GM19043 (cell line): ENCODE measurements at regions not wholly inside any gene's neighbourhood (a gene's known extent, or its start where the extent isn't known, plus 50 kb on each side); places are given as distances from the start of the nearest gene placed in this dataset.

Experiments
- ATAC-seq: cut with Tn5 transposase; IDR thresholded peaks from one replicate; pipeline ENCODE4 v1.9.1; 2021; ENCODE audit warnings: low read depth; ENCODE audit not compliant: unreplicated experiment

DNA sequence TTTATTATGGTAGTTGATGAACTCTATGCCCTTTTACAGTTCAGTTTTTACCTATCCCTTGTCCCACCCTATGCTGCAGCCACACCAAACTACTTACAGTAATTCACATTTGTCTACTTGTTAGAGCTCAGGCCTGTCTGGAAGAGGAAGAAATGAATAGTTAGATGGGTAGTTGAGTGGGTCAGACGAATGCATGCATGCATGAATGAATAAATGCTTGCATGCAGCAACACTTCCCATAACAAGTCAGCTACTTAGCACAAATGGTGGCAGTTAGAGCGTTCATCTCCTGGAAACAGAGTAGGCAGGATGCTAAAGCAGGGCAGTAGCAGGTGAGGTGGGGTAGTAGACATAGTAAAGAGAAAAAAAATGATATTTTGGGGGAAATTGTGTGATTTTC, 322.3 kb downstream of the NDFIP2 start:
- no peak for ATAC-seq

- no peak for ATAC-seq
Measured at GRCh38 chr13:79802389-79803085, 321.6 kb downstream of the NDFIP2 start.

- no peak for ATAC-seq
Measured at GRCh38 chr13:79799059-79799867, 318.3 kb downstream of the NDFIP2 start.

- no peak for ATAC-seq
Measured at GRCh38 chr13:79796136-79796535, 315.2 kb downstream of the NDFIP2 start.

- ATAC-seq = no peak
Measured at GRCh38 chr13:79794931-79795330, 314.0 kb downstream of the NDFIP2 start.

DNA sequence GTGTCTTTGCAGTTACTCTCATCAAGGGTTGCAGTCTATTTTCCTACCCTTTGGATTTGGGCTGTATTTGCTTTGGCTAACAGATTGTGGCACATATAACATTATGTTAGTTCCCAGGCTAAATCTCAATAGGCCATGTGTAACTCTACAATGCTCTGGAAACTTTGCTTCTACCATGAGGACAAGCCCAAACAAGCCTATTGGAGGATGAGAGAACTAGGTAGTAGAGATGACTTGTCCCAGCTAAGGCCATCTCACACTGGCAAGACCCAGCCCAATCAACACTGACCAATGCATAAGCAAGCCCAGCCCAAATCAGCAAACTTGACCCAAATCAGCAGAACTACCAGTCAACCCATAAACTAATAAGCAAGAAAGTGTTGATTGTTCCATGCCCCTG, 311.8 kb downstream of the NDFIP2 start:
- ATAC-seq = no peak

DNA sequence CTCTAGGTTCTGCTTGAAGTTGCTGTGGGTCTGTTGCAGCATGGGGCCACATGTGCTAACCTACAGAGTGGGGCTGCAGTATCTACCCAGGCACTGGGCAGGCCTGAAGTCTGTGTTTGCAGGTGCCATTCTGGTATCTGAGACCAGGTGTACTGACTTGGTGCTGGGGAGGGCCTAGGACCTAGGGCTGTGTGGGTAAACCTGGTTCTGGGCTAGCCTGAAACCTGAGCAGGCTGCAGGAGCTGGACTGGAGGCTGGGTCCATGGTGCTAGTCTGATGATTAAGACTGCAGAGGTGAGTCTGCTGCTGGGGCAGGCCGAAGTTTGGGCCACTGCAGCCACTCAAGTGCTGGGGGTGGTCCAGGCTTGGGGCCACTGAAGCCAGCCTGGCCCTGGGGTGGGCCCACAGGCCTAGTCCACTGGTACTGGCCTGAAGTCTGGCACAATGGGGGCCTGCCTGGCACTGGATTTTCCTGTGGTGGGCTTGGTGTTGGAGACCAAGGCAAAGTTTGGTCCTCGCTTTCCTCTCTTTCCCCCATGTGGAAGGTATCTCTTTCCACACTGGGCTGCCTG, 310.6 kb downstream of the NDFIP2 start:
- ATAC-seq = no peak

DNA sequence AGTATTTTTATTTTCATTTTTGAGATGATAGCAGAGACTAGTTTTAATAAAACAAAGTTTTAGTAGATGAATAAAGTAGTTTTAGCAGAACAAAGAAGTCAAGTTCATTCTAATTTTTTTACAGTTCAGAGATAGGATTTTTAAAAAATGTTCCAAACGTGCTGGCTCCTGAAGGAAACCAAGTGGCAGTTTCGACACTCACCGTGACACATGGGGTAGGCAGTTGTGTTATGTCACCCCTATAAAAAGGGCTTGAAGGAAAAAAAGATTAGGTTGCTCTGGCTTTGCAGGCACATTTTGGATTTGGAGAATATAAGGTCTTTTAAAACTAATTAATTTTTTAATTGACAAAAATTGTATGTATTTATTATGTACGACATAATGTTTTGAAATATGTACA, 305.2 kb downstream of the NDFIP2 start:
- no peak for ATAC-seq

DNA sequence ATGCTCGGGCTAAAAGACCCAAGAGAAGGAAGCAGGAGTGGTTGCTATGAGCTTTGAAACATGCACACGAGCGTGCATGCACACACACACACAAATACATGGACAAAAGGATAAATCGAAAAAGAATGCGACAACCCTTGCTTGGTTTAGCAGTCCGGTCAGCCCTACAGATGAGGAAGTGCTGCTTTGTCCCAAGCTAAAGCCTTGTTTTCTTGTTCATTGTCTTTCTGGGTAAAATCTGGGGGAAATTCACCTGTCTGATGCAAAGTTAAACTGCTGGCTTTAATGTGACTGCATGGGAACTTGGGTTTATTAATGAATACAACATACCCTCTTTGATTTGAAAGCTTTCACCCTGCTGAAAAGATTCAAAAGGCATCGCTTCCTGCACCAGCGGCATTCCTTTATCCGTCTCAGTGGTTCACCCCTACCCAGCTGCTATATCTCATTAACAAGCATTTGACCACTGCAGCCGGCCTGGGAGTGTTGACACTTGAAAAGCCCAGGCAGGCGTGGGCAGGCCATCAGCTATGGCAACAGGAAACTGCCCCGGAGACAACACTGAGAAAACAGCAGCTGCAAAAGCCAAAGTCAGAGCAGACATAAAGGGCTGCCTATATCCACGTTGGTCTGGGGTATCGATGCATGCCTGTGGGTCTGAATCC, 301.7 kb downstream of the NDFIP2 start:
- ATAC-seq = no peak

DNA sequence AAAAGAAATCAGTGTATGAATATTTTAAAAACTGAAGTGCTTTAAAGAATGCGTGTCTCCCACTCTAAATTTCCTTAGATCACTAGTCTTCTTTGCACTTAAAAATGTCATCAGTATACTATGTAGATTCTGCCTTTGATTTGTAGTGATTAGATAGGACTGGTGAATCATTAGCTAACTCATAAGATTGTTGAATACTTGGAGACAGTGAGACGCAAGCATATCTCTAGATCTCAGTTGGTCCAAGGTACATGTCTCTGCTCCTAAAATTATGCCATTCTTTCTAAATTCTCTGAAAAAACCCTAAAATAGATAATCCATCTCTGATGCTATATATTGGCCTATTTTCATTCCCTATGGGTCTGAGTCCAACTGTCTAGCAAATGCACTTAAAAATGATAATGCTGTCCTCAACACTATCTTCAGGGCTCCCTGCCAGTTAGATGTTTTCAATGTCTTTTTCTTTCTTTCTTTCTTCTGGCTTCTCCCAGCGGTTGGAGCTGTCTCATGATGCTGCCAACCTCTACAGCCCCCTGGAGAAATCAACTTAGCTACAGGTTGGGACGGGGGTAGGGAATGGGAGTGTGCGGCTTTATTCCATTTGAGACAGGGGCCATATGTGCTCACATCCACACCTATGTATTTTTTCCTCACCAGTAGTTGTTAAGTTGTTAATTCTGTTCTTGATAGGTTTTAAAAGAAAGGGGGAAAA, 301.0 kb downstream of the NDFIP2 start:
- no peak for ATAC-seq

GRCh38 chr13:79780240-79780639, 299.3 kb downstream of the NDFIP2 start:
- no peak for ATAC-seq

GRCh38 chr13:79779761-79780160, 298.8 kb downstream of the NDFIP2 start:
- ATAC-seq = no peak

DNA sequence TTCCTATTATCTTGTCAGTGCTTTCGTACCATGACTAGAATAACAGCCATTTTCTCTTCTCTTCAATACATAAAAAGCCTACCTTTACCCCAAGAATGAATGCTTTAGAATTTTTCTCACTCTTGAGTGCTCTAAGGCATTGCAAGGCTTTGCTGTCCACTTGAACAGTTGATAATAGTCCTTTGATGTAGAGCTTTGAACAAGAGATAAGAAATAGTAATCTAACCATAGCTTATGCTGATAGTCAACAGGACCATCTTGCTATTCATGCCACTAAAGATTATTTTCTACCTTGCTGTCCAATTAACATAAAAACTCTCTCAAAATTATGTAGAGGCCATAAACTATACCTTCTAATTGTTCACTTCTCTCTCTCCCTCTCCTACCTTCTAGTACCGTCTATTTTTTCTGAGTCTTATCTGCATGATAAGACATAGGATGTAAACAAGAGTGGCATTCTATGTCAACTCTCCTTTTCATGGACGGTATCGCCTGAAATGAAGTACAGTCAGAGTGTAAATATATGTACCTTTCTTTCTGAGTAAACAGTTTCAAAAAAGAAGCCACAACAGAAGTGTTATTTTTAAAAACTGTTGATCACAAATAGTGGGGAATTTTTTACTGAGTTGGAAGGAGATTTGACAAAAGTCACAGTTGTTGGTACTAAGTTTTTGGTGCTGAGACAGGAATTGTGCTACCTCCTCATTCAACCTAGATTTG, 297.9 kb downstream of the NDFIP2 start:
- no peak for ATAC-seq

DNA sequence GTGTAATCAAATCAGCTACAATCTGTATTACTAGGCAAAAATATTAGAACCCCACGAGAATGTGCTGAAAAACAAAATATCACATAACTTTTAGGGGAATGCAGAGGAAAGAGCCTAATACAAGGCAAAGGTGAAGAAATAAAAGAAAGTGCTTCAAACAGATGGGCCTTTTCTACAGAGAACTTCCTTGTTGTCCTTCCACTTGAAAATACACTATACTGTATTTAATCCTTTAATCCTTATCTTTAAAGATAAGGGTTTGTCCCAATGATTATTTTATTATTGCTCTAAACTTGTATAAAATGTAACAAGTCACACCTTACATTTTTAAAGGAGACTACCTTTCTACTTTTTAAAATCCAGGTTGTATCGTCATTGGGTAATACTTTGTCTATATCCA, 296.5 kb downstream of the NDFIP2 start:
- no peak for ATAC-seq

DNA sequence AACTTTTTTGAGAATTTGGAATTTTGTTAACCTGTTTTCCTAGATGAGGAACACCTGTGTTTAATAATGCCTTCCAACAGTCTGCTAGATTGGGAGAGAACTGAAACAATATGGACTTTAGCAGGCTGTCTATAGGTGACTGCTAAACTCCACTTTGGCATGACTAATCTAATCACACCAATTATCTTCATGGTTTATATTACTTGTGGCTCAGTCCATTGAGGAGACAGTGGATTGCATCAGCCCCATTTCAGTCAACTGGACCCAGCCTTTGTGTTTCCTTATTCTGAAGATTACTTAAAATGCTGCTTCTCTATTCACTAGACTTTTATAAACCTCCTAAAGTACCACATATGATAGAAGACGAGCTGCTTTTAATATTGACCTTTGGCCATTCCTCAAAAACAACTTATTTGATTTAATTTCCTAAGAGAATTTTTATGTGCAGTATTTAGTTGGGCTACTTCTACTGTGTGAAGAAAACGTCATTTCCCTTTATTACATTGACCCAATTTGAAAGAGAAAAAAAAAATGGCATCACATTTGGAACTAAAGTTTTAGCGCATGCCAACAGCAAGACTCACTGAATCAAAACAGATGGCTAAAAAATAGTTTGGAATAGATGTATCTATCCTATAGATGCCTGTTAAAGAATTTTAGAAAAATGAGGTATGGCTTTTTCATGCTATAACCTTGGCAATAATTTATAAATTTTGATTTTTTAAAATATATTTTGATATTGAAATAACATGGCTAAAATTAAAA, 295.8 kb downstream of the NDFIP2 start:
- no peak for ATAC-seq

DNA sequence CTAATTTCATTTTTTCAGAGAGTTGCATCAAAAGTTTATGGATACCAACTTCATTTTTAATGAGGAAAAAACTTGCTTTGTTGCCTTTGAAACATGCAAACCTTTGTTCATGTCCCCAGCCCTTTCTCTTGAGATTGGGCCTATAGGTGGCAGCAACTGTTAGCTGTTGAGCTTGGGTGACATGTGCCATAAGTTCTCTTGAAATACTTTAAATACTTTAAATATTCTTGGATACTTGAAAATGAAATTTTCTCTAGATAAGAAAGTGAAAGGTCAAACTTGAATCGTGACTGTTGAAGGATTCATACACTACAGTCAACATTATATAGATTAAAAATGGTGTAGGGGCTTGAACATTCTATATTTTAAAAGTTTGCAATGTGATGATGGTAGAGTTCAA, 294.9 kb downstream of the NDFIP2 start:
- no peak for ATAC-seq

GRCh38 chr13:79772811-79773210, 291.9 kb downstream of the NDFIP2 start:
- ATAC-seq = no peak

- ATAC-seq = no peak
Measured at GRCh38 chr13:79771493-79771892, 290.5 kb downstream of the NDFIP2 start.

DNA sequence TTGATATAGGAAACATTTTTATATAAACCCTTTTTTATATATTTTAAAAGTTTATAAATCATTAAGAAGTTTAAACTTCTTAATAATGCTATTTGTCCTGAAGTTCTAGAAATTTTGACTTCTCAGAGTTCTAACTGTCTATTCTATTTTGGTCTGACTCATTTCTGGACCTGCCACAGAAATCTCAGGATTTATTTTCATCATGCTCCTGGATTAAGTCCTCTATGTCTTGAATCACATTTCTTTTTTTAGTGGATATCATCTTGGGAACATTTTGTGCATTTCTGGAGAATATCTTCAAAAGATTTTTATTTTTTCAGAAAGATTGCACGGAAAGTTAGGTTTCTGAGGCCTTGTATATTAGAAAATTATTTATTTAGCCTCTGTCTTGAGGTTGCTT, 289.1 kb downstream of the NDFIP2 start:
- ATAC-seq = no peak
